ENCODE measurements at regions not wholly inside any gene's neighbourhood (a gene's known extent, or its start where the extent isn't known, plus 50 kb on each side); places are given as distances from the start of the nearest gene placed in this dataset.
A peak's percentile ranks its signal among the peaks of the same experiment; 100 is the strongest.

DNA sequence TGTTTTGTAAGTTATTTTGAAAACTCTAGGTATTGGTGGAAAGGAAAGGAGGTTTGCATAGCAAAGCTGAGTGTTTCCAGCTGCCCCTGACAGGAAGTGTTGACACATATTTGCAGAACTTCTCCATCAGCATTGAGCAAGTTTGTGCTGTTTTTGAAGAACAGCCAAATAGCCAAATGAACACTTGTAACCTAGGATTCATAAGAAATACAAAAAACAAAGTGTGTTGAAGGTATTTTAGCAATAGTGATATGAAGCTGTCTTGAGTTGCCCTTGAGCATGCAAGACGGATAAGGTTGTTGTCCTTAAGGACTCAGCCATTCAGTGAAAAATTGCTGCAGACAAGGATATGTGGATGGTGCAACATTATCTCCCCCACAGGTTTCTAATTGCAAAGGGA is 68.3 kb upstream of the PGM2 start:
- 10 to 31% methylated on average over 1 of the region's 1 CpG for WGBS, 2 donors
- Histone ChIP-seq H3K9ac (ENCODE audit: insufficient read depth in 1 of 2, low read length in 2 of 2) (no peak overlapping the region), H3K27ac (ENCODE audit: low read depth in 1 of 2, low read length in 1 of 2) (no peak overlapping the region), H3K4me1 (ENCODE audit: control insufficient read depth in 5 of 5, insufficient read depth in 5 of 5, low read length in 5 of 5) (peaks cover 3 to 21% (median 5%) of the 10 kb centered on the region in 5 donors), H3K27me3 (ENCODE audit: control insufficient read depth in 3 of 3, insufficient read depth in 3 of 3, low read length in 2 of 3) (no peaks in the 10 kb centered on the region), H3K36me3 (ENCODE audit: control insufficient read depth in 4 of 4, insufficient read depth in 4 of 4, low read length in 4 of 4) (no peaks in the 10 kb centered on the region), H3K4me3 (no peak overlapping the region), H3K9me3 (ENCODE audit: control insufficient read depth in 4 of 4, insufficient read depth in 3 of 4, low read length in 3 of 4) (peaks cover 0 to 2% (median 0%) of the 10 kb centered on the region in 4 donors)
- DNase-seq: peak; percentile 66 to 88 (median 84)
- peak; percentile 77 for ATAC-seq (ENCODE audit: insufficient read depth, low FRiP score)
- TF ChIP-seq, protein P1, sequence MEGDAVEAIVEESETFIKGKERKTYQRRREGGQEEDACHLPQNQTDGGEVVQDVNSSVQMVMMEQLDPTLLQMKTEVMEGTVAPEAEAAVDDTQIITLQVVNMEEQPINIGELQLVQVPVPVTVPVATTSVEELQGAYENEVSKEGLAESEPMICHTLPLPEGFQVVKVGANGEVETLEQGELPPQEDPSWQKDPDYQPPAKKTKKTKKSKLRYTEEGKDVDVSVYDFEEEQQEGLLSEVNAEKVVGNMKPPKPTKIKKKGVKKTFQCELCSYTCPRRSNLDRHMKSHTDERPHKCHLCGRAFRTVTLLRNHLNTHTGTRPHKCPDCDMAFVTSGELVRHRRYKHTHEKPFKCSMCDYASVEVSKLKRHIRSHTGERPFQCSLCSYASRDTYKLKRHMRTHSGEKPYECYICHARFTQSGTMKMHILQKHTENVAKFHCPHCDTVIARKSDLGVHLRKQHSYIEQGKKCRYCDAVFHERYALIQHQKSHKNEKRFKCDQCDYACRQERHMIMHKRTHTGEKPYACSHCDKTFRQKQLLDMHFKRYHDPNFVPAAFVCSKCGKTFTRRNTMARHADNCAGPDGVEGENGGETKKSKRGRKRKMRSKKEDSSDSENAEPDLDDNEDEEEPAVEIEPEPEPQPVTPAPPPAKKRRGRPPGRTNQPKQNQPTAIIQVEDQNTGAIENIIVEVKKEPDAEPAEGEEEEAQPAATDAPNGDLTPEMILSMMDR (IDR thresholded peaks at IDR 0.05; ENCODE audit: control extremely low read depth, extremely low read depth): no peak

DNA sequence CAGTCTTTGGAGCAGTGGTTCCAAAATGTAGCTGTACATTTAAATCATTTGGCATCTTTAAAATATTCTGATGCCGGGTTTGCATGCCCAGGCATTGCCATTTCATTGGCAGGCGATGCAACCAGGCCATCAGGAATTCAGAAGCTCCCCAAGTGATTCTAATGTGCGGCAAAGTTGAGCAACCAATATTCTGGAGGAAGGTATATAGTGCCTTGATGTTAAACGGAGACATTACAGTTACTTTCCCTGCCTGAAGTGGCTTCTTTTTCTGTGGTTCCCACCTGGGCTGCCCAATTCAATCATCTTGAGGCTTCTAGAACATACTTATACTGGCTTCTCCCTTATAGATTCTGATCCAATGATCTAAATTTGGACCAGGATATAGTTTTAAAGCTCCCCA is 68.7 kb upstream of the PGM2 start:
- DNase-seq (no peak), ATAC-seq (ENCODE audit: insufficient read depth, low FRiP score) (no peak)
- Histone ChIP-seq H3K27me3 (ENCODE audit: control insufficient read depth in 3 of 3, insufficient read depth in 3 of 3, low read length in 2 of 3) (no peaks in the 10 kb centered on the region), H3K9me3 (ENCODE audit: control insufficient read depth in 4 of 4, insufficient read depth in 3 of 4, low read length in 3 of 4) (peaks cover 0 to 2% (median 0%) of the 10 kb centered on the region in 4 donors), H3K27ac (ENCODE audit: low read depth in 1 of 2, low read length in 1 of 2) (peak overlapping the region in 1 of 2 donors; percentile 67), H3K36me3 (ENCODE audit: control insufficient read depth in 4 of 4, insufficient read depth in 4 of 4, low read length in 4 of 4) (no peaks in the 10 kb centered on the region), H3K4me3 (no peak overlapping the region), H3K4me1 (ENCODE audit: control insufficient read depth in 5 of 5, insufficient read depth in 5 of 5, low read length in 5 of 5) (peaks cover 2 to 17% (median 5%) of the 10 kb centered on the region in 5 donors), H3K9ac (ENCODE audit: insufficient read depth in 1 of 2, low read length in 2 of 2) (no peak overlapping the region)
- 28 to 33% methylated on average over 4 of the region's 4 CpGs for WGBS, 2 donors
- TF ChIP-seq, protein P1 (IDR thresholded peaks at IDR 0.05; ENCODE audit: control extremely low read depth, extremely low read depth): no peak

DNA sequence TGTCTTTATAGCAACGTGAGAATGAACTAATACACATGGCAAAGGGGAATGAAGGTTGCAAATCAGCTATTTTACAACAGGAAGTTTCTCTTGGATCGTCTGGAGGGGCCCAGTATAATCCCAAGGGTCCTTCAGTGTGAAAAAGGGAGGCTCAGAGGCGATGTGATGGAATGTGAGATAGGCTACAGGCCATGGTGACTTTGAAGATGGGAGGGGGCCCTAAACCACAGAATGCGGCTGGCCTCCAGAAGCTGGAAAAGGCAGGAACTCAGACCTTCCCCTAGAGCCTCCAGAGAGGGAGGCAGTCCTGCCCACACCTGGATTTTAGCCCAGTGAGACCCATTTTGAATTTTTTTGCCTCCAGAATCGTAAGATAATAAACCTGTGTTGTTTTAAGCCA is 69.4 kb upstream of the PGM2 start:
- H3K9ac ChIP-seq (ENCODE audit: insufficient read depth in 1 of 2, low read length in 2 of 2): no peak overlapping the region
- no peak for DNase-seq
- H3K36me3 ChIP-seq (ENCODE audit: control insufficient read depth in 4 of 4, insufficient read depth in 4 of 4, low read length in 4 of 4): no peaks in the 10 kb centered on the region
- H3K4me3 ChIP-seq: no peak overlapping the region
- no peaks in the 10 kb centered on the region for H3K27me3 ChIP-seq (ENCODE audit: control insufficient read depth in 3 of 3, insufficient read depth in 3 of 3, low read length in 2 of 3)
- ATAC-seq (ENCODE audit: insufficient read depth, low FRiP score): no peak
- 48 to 61% methylated on average over 5 of the region's 5 CpGs for WGBS, 2 donors
- no peak overlapping the region for H3K27ac ChIP-seq (ENCODE audit: low read depth in 1 of 2, low read length in 1 of 2)
- TF ChIP-seq, protein P1 (IDR thresholded peaks at IDR 0.05; ENCODE audit: control extremely low read depth, extremely low read depth): no peak
- peaks cover 2 to 17% (median 5%) of the 10 kb centered on the region in 5 donors for H3K4me1 ChIP-seq (ENCODE audit: control insufficient read depth in 5 of 5, insufficient read depth in 5 of 5, low read length in 5 of 5)
- H3K9me3 ChIP-seq (ENCODE audit: control insufficient read depth in 4 of 4, insufficient read depth in 3 of 4, low read length in 3 of 4): peaks cover 0 to 2% (median 0%) of the 10 kb centered on the region in 4 donors

Measured in lung (tissue), 11 donors.